ENCODE measurements at regions not wholly inside any gene's neighbourhood (a gene's known extent, or its start where the extent isn't known, plus 50 kb on each side); places are given as distances from the start of the nearest gene placed in this dataset.
"Not testable (repeated sequence)": the region's sequence is repeated elsewhere in the genome, so short reads cannot be mapped to it uniquely, and the experiment has no call there.

GRCh38 chr2:195356920-195357440 lies 300.0 kb upstream of the SLC39A10 start:
- DNase-seq: no peak
- no peaks in the 10 kb centered on the region for H3K36me3 Mint-ChIP-seq (ENCODE audit: low read depth)
- H3K4me3 Mint-ChIP-seq: no peak overlapping the region
- H3K27ac Mint-ChIP-seq: no peak overlapping the region
- H3K4me1 Mint-ChIP-seq (ENCODE audit: low read depth): peaks cover 23% of the 10 kb centered on the region
- H3K27me3 Mint-ChIP-seq (ENCODE audit: low read depth): no peaks in the 10 kb centered on the region
- intact Hi-C loops (cut with micrococcal nuclease): no loop called here
- peaks cover 2% of the 10 kb centered on the region for H3K9me3 Mint-ChIP-seq
- CTCF ChIA-PET: interaction anchor here (0.6 kb wide), 1 partner anchor 941 kb away, joined by 4 read pairs; no protein-coding TSS in a partner anchor

GRCh38 chr2:195356026-195356425 lies 301.0 kb upstream of the SLC39A10 start:
- Mint-ChIP-seq H3K27me3 (ENCODE audit: low read depth) (no peaks in the 10 kb centered on the region), H3K4me3 (no peak overlapping the region)

GRCh38 chr2:195352581-195352980 lies 304.4 kb upstream of the SLC39A10 start:
- H3K27ac Mint-ChIP-seq: no peak overlapping the region
- intact Hi-C loops (cut with micrococcal nuclease): no loop called here

More at GRCh38 chr2:195356026-195356425, 301.0 kb upstream of the SLC39A10 start:
- no peak overlapping the region for H3K27ac Mint-ChIP-seq
- intact Hi-C loops (cut with micrococcal nuclease): no loop called here
- H3K9me3 Mint-ChIP-seq: peaks cover 2% of the 10 kb centered on the region
- H3K4me1 Mint-ChIP-seq (ENCODE audit: low read depth): peaks cover 22% of the 10 kb centered on the region
- no peak for DNase-seq
- CTCF ChIA-PET: interaction anchor here (1.1 kb wide), 1 partner anchor 36 kb away, joined by 3 read pairs; no protein-coding TSS in a partner anchor
- H3K36me3 Mint-ChIP-seq (ENCODE audit: low read depth): no peaks in the 10 kb centered on the region

GRCh38 chr2:195343942-195344530 lies 313.0 kb upstream of the SLC39A10 start:
- intact Hi-C loops (cut with micrococcal nuclease): no loop called here
- Mint-ChIP-seq H3K4me3 (no peak overlapping the region), H3K27ac (no peak overlapping the region), H3K4me1 (ENCODE audit: low read depth) (no peaks in the 10 kb centered on the region), H3K9me3 (no peaks in the 10 kb centered on the region), H3K27me3 (ENCODE audit: low read depth) (no peaks in the 10 kb centered on the region), H3K36me3 (ENCODE audit: low read depth) (no peaks in the 10 kb centered on the region)
- CTCF ChIA-PET: no interaction called here
- no peak for DNase-seq

More at GRCh38 chr2:195352581-195352980, 304.4 kb upstream of the SLC39A10 start:
- Mint-ChIP-seq H3K9me3 (peaks cover 4% of the 10 kb centered on the region), H3K4me3 (no peak overlapping the region), H3K27me3 (ENCODE audit: low read depth) (no peaks in the 10 kb centered on the region), H3K4me1 (ENCODE audit: low read depth) (no peaks in the 10 kb centered on the region), H3K36me3 (ENCODE audit: low read depth) (peaks cover 1% of the 10 kb centered on the region)
- no peak for DNase-seq
- CTCF ChIA-PET: no interaction called here

- no peaks in the 10 kb centered on the region for H3K9me3 Mint-ChIP-seq
- H3K27me3 Mint-ChIP-seq (ENCODE audit: low read depth): no peaks in the 10 kb centered on the region
- CTCF ChIA-PET: no interaction called here
- H3K36me3 Mint-ChIP-seq (ENCODE audit: low read depth): no peaks in the 10 kb centered on the region
- DNase-seq: no peak
- intact Hi-C loops (cut with micrococcal nuclease): no loop called here
- H3K4me3 Mint-ChIP-seq: no peak overlapping the region
- no peaks in the 10 kb centered on the region for H3K4me1 Mint-ChIP-seq (ENCODE audit: low read depth)
- H3K27ac Mint-ChIP-seq: no peak overlapping the region
Measured at GRCh38 chr2:195343540-195343939, 313.5 kb upstream of the SLC39A10 start.

GRCh38 chr2:195342061-195342460 lies 315.0 kb upstream of the SLC39A10 start:
- H3K36me3 Mint-ChIP-seq (ENCODE audit: low read depth): no peaks in the 10 kb centered on the region
- CTCF ChIA-PET: no interaction called here
- H3K4me1 Mint-ChIP-seq (ENCODE audit: low read depth): no peaks in the 10 kb centered on the region
- H3K4me3 Mint-ChIP-seq: no peak overlapping the region
- no peak overlapping the region for H3K27ac Mint-ChIP-seq
- intact Hi-C loops (cut with micrococcal nuclease): no loop called here
- no peaks in the 10 kb centered on the region for H3K9me3 Mint-ChIP-seq
- no peak for DNase-seq
- no peaks in the 10 kb centered on the region for H3K27me3 Mint-ChIP-seq (ENCODE audit: low read depth)

GRCh38 chr2:195338856-195339255 lies 318.2 kb upstream of the SLC39A10 start:
- H3K4me3 Mint-ChIP-seq: no peak overlapping the region
- H3K27ac Mint-ChIP-seq: no peak overlapping the region
- DNase-seq: no peak
- no peaks in the 10 kb centered on the region for H3K27me3 Mint-ChIP-seq (ENCODE audit: low read depth)
- intact Hi-C loops (cut with micrococcal nuclease): no loop called here
- CTCF ChIA-PET: no interaction called here
- no peaks in the 10 kb centered on the region for H3K4me1 Mint-ChIP-seq (ENCODE audit: low read depth)
- no peaks in the 10 kb centered on the region for H3K36me3 Mint-ChIP-seq (ENCODE audit: low read depth)
- H3K9me3 Mint-ChIP-seq: peaks cover 4% of the 10 kb centered on the region

GRCh38 chr2:195337597-195337996 lies 319.4 kb upstream of the SLC39A10 start:
- H3K27ac Mint-ChIP-seq: no peak overlapping the region
- intact Hi-C loops (cut with micrococcal nuclease): no loop called here
- H3K36me3 Mint-ChIP-seq (ENCODE audit: low read depth): no peaks in the 10 kb centered on the region

GRCh38 chr2:195333869-195334268 lies 323.2 kb upstream of the SLC39A10 start:
- DNase-seq: no peak
- H3K27ac Mint-ChIP-seq: no peak overlapping the region
- H3K4me3 Mint-ChIP-seq: no peak overlapping the region
- H3K27me3 Mint-ChIP-seq (ENCODE audit: low read depth): no peaks in the 10 kb centered on the region
- intact Hi-C loops (cut with micrococcal nuclease): no loop called here
- H3K9me3 Mint-ChIP-seq: peaks cover 4% of the 10 kb centered on the region
- no peaks in the 10 kb centered on the region for H3K36me3 Mint-ChIP-seq (ENCODE audit: low read depth)
- CTCF ChIA-PET: interaction anchor here (0.6 kb wide), 1 partner anchor 14 kb away, joined by 3 read pairs; no protein-coding TSS in a partner anchor
- peaks cover 7% of the 10 kb centered on the region for H3K4me1 Mint-ChIP-seq (ENCODE audit: low read depth)

More at GRCh38 chr2:195337597-195337996, 319.4 kb upstream of the SLC39A10 start:
- H3K4me3 Mint-ChIP-seq: no peak overlapping the region
- H3K4me1 Mint-ChIP-seq (ENCODE audit: low read depth): no peaks in the 10 kb centered on the region
- CTCF ChIA-PET: no interaction called here
- no peak for DNase-seq
- H3K9me3 Mint-ChIP-seq: peaks cover 4% of the 10 kb centered on the region
- H3K27me3 Mint-ChIP-seq (ENCODE audit: low read depth): no peaks in the 10 kb centered on the region

GRCh38 chr2:195331966-195332365 lies 325.1 kb upstream of the SLC39A10 start:
- CTCF ChIA-PET: no interaction called here
- Mint-ChIP-seq H3K9me3 (peaks cover 4% of the 10 kb centered on the region), H3K36me3 (ENCODE audit: low read depth) (no peaks in the 10 kb centered on the region), H3K4me1 (ENCODE audit: low read depth) (peaks cover 7% of the 10 kb centered on the region), H3K27me3 (ENCODE audit: low read depth) (no peaks in the 10 kb centered on the region), H3K4me3 (no peak overlapping the region), H3K27ac (no peak overlapping the region)
- DNase-seq: no peak
- intact Hi-C loops (cut with micrococcal nuclease): no loop called here

GRCh38 chr2:195331129-195331528 lies 325.9 kb upstream of the SLC39A10 start:
- H3K4me3 Mint-ChIP-seq: no peak overlapping the region
- CTCF ChIA-PET: interaction anchor here (1.0 to 1.1 kb wide), 2 partner anchors 312 to 330 kb away, joined by 5 read pairs; no protein-coding TSS in a partner anchor
- no peaks in the 10 kb centered on the region for H3K27me3 Mint-ChIP-seq (ENCODE audit: low read depth)
- H3K36me3 Mint-ChIP-seq (ENCODE audit: low read depth): no peaks in the 10 kb centered on the region
- intact Hi-C loops (cut with micrococcal nuclease): no loop called here
- DNase-seq: no peak
- peaks cover 7% of the 10 kb centered on the region for H3K4me1 Mint-ChIP-seq (ENCODE audit: low read depth)
- H3K9me3 Mint-ChIP-seq: peaks cover 4% of the 10 kb centered on the region
- no peak overlapping the region for H3K27ac Mint-ChIP-seq

- no peak overlapping the region for H3K4me3 Mint-ChIP-seq
- H3K4me1 Mint-ChIP-seq (ENCODE audit: low read depth): peaks cover 7% of the 10 kb centered on the region
- no peaks in the 10 kb centered on the region for H3K36me3 Mint-ChIP-seq (ENCODE audit: low read depth)
- intact Hi-C loops (cut with micrococcal nuclease): no loop called here
- no peak for DNase-seq
- CTCF ChIA-PET: interaction anchor here (0.5 to 1.1 kb wide), 4 partner anchors 10 to 330 kb away, joined by 3 to 5 read pairs (median 5); no protein-coding TSS in a partner anchor
- peaks cover 4% of the 10 kb centered on the region for H3K9me3 Mint-ChIP-seq
- H3K27ac Mint-ChIP-seq: no peak overlapping the region
- no peaks in the 10 kb centered on the region for H3K27me3 Mint-ChIP-seq (ENCODE audit: low read depth)
Measured at GRCh38 chr2:195330513-195330956, 326.5 kb upstream of the SLC39A10 start.

- intact Hi-C loops (cut with micrococcal nuclease); H3K27ac Mint-ChIP-seq; H3K9me3 Mint-ChIP-seq; H3K36me3 Mint-ChIP-seq (ENCODE audit: low read depth); H3K4me1 Mint-ChIP-seq (ENCODE audit: low read depth); DNase-seq; CTCF ChIA-PET; H3K4me3 Mint-ChIP-seq; H3K27me3 Mint-ChIP-seq (ENCODE audit: low read depth): not testable (repeated sequence)
Measured at GRCh38 chr2:195329784-195330183, 327.2 kb upstream of the SLC39A10 start.

All from activated naive CD4-positive, alpha-beta T cell treated with anti-CD3 and anti-CD28 coated beads for 36 hours (primary cell).